H9 (cell line): ENCODE measurements at regions not wholly inside any gene's neighbourhood (a gene's known extent, or its start where the extent isn't known, plus 50 kb on each side); places are given as distances from the start of the nearest gene placed in this dataset.

Experiments
- DNase-seq: peaks from one replicate; pipeline ENCODE4 v3.0.0-alpha.2; 2017
- H2AFZ ChIP-seq: one replicate; pipeline ENCODE4 v1.6.1; 2013; ENCODE audit warnings: mild to moderate bottlenecking, low read length, control low read depth, moderate library complexity
- H2AK5ac ChIP-seq: 2 replicates; pipeline ENCODE4 v1.6.1; 2013; ENCODE audit warnings: low read length, control low read depth, mixed read lengths; ENCODE audit not compliant: insufficient read length
- H2BK120ac ChIP-seq: one replicate; pipeline ENCODE4 v1.6.1; 2013; ENCODE audit warnings: low read depth, mild to moderate bottlenecking, low read length, control low read depth, inconsistent platforms; ENCODE audit not compliant: poor library complexity, severe bottlenecking
- H2BK12ac ChIP-seq: 2 replicates; pipeline ENCODE4 v1.6.1; 2013; ENCODE audit warnings: low read length, control low read depth, mixed read lengths, low read depth; ENCODE audit not compliant: insufficient read length
- H2BK15ac ChIP-seq: 2 replicates; pipeline ENCODE4 v1.6.1; 2013; ENCODE audit warnings: low read depth, low read length, control low read depth
- H2BK20ac ChIP-seq: one replicate; pipeline ENCODE4 v1.6.1; 2013; ENCODE audit warnings: low read depth, mild to moderate bottlenecking, low read length, control low read depth, inconsistent platforms; ENCODE audit not compliant: poor library complexity, severe bottlenecking
- H2BK5ac ChIP-seq: 2 replicates; pipeline ENCODE4 v1.6.1; 2013; ENCODE audit warnings: low read length, control low read depth, mixed read lengths; ENCODE audit not compliant: insufficient read length
- H3K14ac ChIP-seq: 2 replicates; pipeline ENCODE4 v1.6.1; 2013; ENCODE audit warnings: low read length, control low read depth; ENCODE audit not compliant: insufficient read depth
- H3K18ac ChIP-seq: 2 replicates; pipeline ENCODE4 v1.6.1; 2013; ENCODE audit warnings: low read depth, mild to moderate bottlenecking, mixed read lengths, low read length, control low read depth; ENCODE audit not compliant: insufficient read length
- H3K23ac ChIP-seq: 2 replicates; pipeline ENCODE4 v1.6.1; 2013; ENCODE audit warnings: low read length, control low read depth, mixed read lengths, low read depth; ENCODE audit not compliant: insufficient read length
- H3K23me2 ChIP-seq: 2 replicates; pipeline ENCODE4 v1.6.1; 2013; ENCODE audit warnings: low read depth, mild to moderate bottlenecking, mixed read lengths, low read length, control low read depth; ENCODE audit not compliant: insufficient read length, poor library complexity, severe bottlenecking
- H3K27ac ChIP-seq: 2 replicates; pipeline ENCODE4 v1.5.1; 2013; ENCODE audit warnings: low read length, control low read depth, mixed read lengths, low read depth; ENCODE audit not compliant: insufficient read length
- H3K27me3 ChIP-seq: 2 replicates; pipeline ENCODE4 v1.6.1; 2013; ENCODE audit warnings: low read length, control low read depth, inconsistent platforms; ENCODE audit not compliant: insufficient read depth
- H3K4ac ChIP-seq: 2 replicates; pipeline ENCODE4 v1.6.1; 2013; ENCODE audit warnings: low read depth, mild to moderate bottlenecking, control low read depth, inconsistent platforms, low read length, moderate library complexity
- H3K4me1 ChIP-seq: 2 replicates; pipeline ENCODE4 v1.6.1; 2013; ENCODE audit warnings: low read length, control low read depth, inconsistent platforms; ENCODE audit not compliant: insufficient read depth
- H3K4me2 ChIP-seq: 2 replicates; pipeline ENCODE4 v1.6.1; 2013; ENCODE audit warnings: low read length, control low read depth, mixed read lengths; ENCODE audit not compliant: insufficient read length, insufficient read depth
- H3K56ac ChIP-seq: 2 replicates; pipeline ENCODE4 v1.6.1; 2013; ENCODE audit warnings: low read depth, mild to moderate bottlenecking, mixed read lengths, low read length, control low read depth; ENCODE audit not compliant: insufficient read length
- H3K79me1 ChIP-seq: 2 replicates; pipeline ENCODE4 v1.6.1; 2013; ENCODE audit warnings: low read depth, mild to moderate bottlenecking, moderate library complexity, low read length, control low read depth, inconsistent platforms; ENCODE audit not compliant: insufficient read depth, poor library complexity, severe bottlenecking
- H3K79me2 ChIP-seq: 2 replicates; pipeline ENCODE4 v1.6.1; 2013; ENCODE audit warnings: low read length, control low read depth, inconsistent platforms; ENCODE audit not compliant: insufficient read depth
- H3K9ac ChIP-seq: 2 replicates; pipeline ENCODE4 v1.6.1; 2013; ENCODE audit warnings: low read length, control low read depth, mixed read lengths; ENCODE audit not compliant: insufficient read length; ENCODE audit errors: extremely low read depth
- H3K9me3 ChIP-seq: one replicate; pipeline ENCODE4 v1.6.1; 2013; ENCODE audit warnings: low read depth, low read length, inconsistent platforms; ENCODE audit not compliant: control insufficient read depth
- H3T11ph ChIP-seq: one replicate; pipeline ENCODE4 v1.6.1; 2013; ENCODE audit warnings: mild to moderate bottlenecking, low read length, control low read depth, inconsistent platforms
- H4K20me1 ChIP-seq: one replicate; pipeline ENCODE4 v1.6.1; 2013; ENCODE audit not compliant: control insufficient read depth, insufficient read length, insufficient read depth
- H4K5ac ChIP-seq: 2 replicates; pipeline ENCODE4 v1.6.1; 2013; ENCODE audit warnings: low read depth, mild to moderate bottlenecking, mixed read lengths, low read length, control low read depth; ENCODE audit not compliant: insufficient read length
- H4K8ac ChIP-seq: replicated peaks from 2 replicates; pipeline ENCODE4 v1.6.1; 2013; ENCODE audit warnings: low read length, control low read depth, mixed read lengths, low read depth; ENCODE audit not compliant: insufficient read length
- H4K91ac ChIP-seq: 2 replicates; pipeline ENCODE4 v1.6.1; 2013; ENCODE audit warnings: low read depth, mild to moderate bottlenecking, moderate library complexity, mixed read lengths, low read length, control low read depth; ENCODE audit not compliant: insufficient read length
- H3K27ac Mint-ChIP-seq, 3 experiments: 2 replicates in 2 of 3; 3 replicates in 1 of 3; pipeline ENCODE4 v1.8.0; 2020 to 2021; ENCODE audit warnings: mixed read lengths in 3 of 3, mild to moderate bottlenecking in 1 of 3, moderate library complexity in 1 of 3
- H3K27me3 Mint-ChIP-seq: 2 replicates; pipeline ENCODE4 v1.8.0; 2021; ENCODE audit warnings: low read depth, mild to moderate bottlenecking, moderate library complexity, mixed read lengths
- H3K36me3 Mint-ChIP-seq, 3 experiments: 2 replicates in 2 of 3; 3 replicates in 1 of 3; pipeline ENCODE4 v1.8.0; 2020 to 2021; ENCODE audit warnings: low read depth in 3 of 3, mixed read lengths in 3 of 3; ENCODE audit not compliant: insufficient read depth in 1 of 3
- H3K4me1 Mint-ChIP-seq, 2 experiments: 2 replicates each; pipeline ENCODE4 v1.8.0; 2020; ENCODE audit warnings: mixed read lengths in 2 of 2
- H3K4me3 Mint-ChIP-seq, 2 experiments: 2 replicates in 1 of 2; 3 replicates in 1 of 2; pipeline ENCODE4 v1.8.0; 2020 to 2021; ENCODE audit warnings: mild to moderate bottlenecking in 2 of 2, mixed read lengths in 2 of 2, moderate library complexity in 1 of 2
- H3K9me3 Mint-ChIP-seq, 2 experiments: 2 replicates in 1 of 2; 3 replicates in 1 of 2; pipeline ENCODE4 v1.8.0; 2020; ENCODE audit warnings: mild to moderate bottlenecking in 2 of 2, mixed read lengths in 2 of 2, moderate library complexity in 1 of 2
- WGBS: extraction: QIAGEN DNeasy Blood & Tissue Kit; methylation state at CpG from one replicate; pipeline ENCODE4 v1.1.7; 2013; ENCODE audit warnings: missing lambda C conversion rate, low lambda C conversion rate, mixed read lengths; ENCODE audit not compliant: insufficient read length; ENCODE audit errors: extremely low coverage; 5-methylcytosine and 5-hydroxymethylcytosine counted together
- TF ChIP-seq, protein P1 (sequence below): fragments of 200-600 bp; sonication (generic); conservative IDR thresholded peaks from 3 replicates; pipeline ENCODE4 v1.8.0; 2021; ENCODE audit warnings: antibody characterized with exemption, mild to moderate bottlenecking

DNA sequence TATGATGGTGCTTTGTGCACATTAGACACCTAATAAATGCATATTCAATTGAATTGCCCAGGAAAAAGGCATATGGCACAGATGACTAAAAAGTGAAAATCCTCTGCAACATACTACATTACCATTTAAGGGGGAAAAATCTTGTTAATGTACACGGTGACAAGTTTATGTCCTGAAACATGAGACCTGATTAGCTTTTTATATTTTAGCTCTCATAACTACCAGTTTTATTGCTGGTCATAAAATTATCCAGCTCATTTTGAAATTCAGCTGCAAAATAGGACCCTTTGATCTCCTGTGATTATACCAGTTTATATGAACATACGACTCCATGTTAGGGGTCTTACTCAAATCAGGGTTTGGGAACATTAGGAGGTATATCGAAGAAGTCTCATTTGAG is 684.6 kb upstream of the CCDC54 start:
- no peaks in the 10 kb centered on the region for H3K4me1 ChIP-seq
- H3K23ac ChIP-seq: no peak overlapping the region
- no peak overlapping the region for H2BK15ac ChIP-seq
- H4K91ac ChIP-seq: no peak overlapping the region
- no peaks in the 10 kb centered on the region for H3K79me2 ChIP-seq
- no peaks in the 10 kb centered on the region for H3K36me3 Mint-ChIP-seq
- no peak overlapping the region for H3T11ph ChIP-seq
- DNase-seq: no peak
- H3K9ac ChIP-seq: no peak overlapping the region
- H2BK5ac ChIP-seq: no peak overlapping the region
- no peak overlapping the region for H3K18ac ChIP-seq
- H3K9me3 Mint-ChIP-seq: no peaks in the 10 kb centered on the region
- no peak overlapping the region for H3K4ac ChIP-seq
- WGBS: no CpG with 5 or more reads among the region's 3 CpGs
- no peaks in the 10 kb centered on the region for H3K9me3 ChIP-seq
- H2AFZ ChIP-seq: no peak overlapping the region
- H3K4me3 Mint-ChIP-seq: no peak overlapping the region
- TF ChIP-seq, protein P1, sequence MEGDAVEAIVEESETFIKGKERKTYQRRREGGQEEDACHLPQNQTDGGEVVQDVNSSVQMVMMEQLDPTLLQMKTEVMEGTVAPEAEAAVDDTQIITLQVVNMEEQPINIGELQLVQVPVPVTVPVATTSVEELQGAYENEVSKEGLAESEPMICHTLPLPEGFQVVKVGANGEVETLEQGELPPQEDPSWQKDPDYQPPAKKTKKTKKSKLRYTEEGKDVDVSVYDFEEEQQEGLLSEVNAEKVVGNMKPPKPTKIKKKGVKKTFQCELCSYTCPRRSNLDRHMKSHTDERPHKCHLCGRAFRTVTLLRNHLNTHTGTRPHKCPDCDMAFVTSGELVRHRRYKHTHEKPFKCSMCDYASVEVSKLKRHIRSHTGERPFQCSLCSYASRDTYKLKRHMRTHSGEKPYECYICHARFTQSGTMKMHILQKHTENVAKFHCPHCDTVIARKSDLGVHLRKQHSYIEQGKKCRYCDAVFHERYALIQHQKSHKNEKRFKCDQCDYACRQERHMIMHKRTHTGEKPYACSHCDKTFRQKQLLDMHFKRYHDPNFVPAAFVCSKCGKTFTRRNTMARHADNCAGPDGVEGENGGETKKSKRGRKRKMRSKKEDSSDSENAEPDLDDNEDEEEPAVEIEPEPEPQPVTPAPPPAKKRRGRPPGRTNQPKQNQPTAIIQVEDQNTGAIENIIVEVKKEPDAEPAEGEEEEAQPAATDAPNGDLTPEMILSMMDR: no peak
- H3K14ac ChIP-seq: no peak overlapping the region
- H2AK5ac ChIP-seq: no peak overlapping the region
- H2BK20ac ChIP-seq: no peak overlapping the region
- H3K27ac ChIP-seq: no peak overlapping the region
- H3K4me1 Mint-ChIP-seq: peaks cover 0 to 4% of the 10 kb centered on the region in 2 experiments; a peak in 1 of 4 replicates
- H3K27me3 ChIP-seq: no peaks in the 10 kb centered on the region
- H3K79me1 ChIP-seq: no peaks in the 10 kb centered on the region
- H3K27ac Mint-ChIP-seq: no peak overlapping the region
- no peak overlapping the region for H4K8ac ChIP-seq
- H4K5ac ChIP-seq: no peak overlapping the region
- no peak overlapping the region for H3K56ac ChIP-seq
- no peaks in the 10 kb centered on the region for H3K27me3 Mint-ChIP-seq
- no peak overlapping the region for H2BK120ac ChIP-seq
- no peak overlapping the region for H3K4me2 ChIP-seq
- no peak overlapping the region for H2BK12ac ChIP-seq
- no peaks in the 10 kb centered on the region for H4K20me1 ChIP-seq
- H3K23me2 ChIP-seq: no peaks in the 10 kb centered on the region
